ENCODE measurements at regions not wholly inside any gene's neighbourhood (a gene's known extent, or its start where the extent isn't known, plus 50 kb on each side); places are given as distances from the start of the nearest gene placed in this dataset.

- Histone ChIP-seq H4K20me1 (ENCODE audit: insufficient read depth) (no peaks in the 10 kb centered on the region), H3K9me3 (ENCODE audit: insufficient read depth, low read depth) (no peaks in the 10 kb centered on the region), H3K4me1 (replicated peaks; ENCODE audit: insufficient read depth) (no peaks in the 10 kb centered on the region), H2AFZ (no peak overlapping the region), H3K79me2 (ENCODE audit: low read depth) (no peaks in the 10 kb centered on the region), H3K4me2 (no peak overlapping the region), H3K27ac (no peak overlapping the region), H3K4me3 (no peak overlapping the region), H3F3A (ENCODE audit: insufficient read depth, low read depth) (no peaks in the 10 kb centered on the region), H3K27me3 (ENCODE audit: insufficient read depth, low read depth) (no peaks in the 10 kb centered on the region), H3K9me2 (ENCODE audit: insufficient read depth) (no peaks in the 10 kb centered on the region), H3K36me3 (ENCODE audit: low read depth) (no peaks in the 10 kb centered on the region)
- ChIA-PET POLR2A (ENCODE audit: unreplicated experiment) (interaction anchor here (0.7 kb wide), 1 partner anchor 171 kb away, joined by 5 read pairs; no protein-coding TSS in a partner anchor), CTCF (no interaction called here)
- intact Hi-C loops (cut with micrococcal nuclease; ENCODE audit: unreplicated experiment), result no loop called here
- no TSS peak for BruUV-seq (replicated peaks)
- DNase-seq, result no peak
- TF ChIP-seq EZH2 (IDR thresholded peaks at IDR 0.05; ENCODE audit: low read depth), result no peak
- TF ChIP-seq CTCF (conservative IDR thresholded peaks at IDR 0.05), result no peak
Measured at GRCh38 chr7:34332006-34332405, 326.0 kb upstream of the NPSR1 start.

- Histone ChIP-seq H3K27me3 (ENCODE audit: insufficient read depth, low read depth) (no peaks in the 10 kb centered on the region), H3K79me2 (ENCODE audit: low read depth) (no peaks in the 10 kb centered on the region), H3K4me3 (no peak overlapping the region), H3F3A (ENCODE audit: insufficient read depth, low read depth) (no peaks in the 10 kb centered on the region), H3K4me2 (no peak overlapping the region), H3K9me3 (ENCODE audit: insufficient read depth, low read depth) (no peaks in the 10 kb centered on the region), H4K20me1 (ENCODE audit: insufficient read depth) (no peaks in the 10 kb centered on the region), H3K9me2 (ENCODE audit: insufficient read depth) (no peaks in the 10 kb centered on the region), H3K27ac (no peak overlapping the region), H3K36me3 (ENCODE audit: low read depth) (no peaks in the 10 kb centered on the region), H2AFZ (no peak overlapping the region), H3K4me1 (replicated peaks; ENCODE audit: insufficient read depth) (no peaks in the 10 kb centered on the region)
- ChIA-PET POLR2A (ENCODE audit: unreplicated experiment) (no interaction called here), CTCF (no interaction called here)
- BruUV-seq (replicated peaks), result no TSS peak
- DNase-seq, result no peak
- intact Hi-C loops (cut with micrococcal nuclease; ENCODE audit: unreplicated experiment), result no loop called here
- TF ChIP-seq EZH2 (IDR thresholded peaks at IDR 0.05; ENCODE audit: low read depth) (no peak), CTCF (conservative IDR thresholded peaks at IDR 0.05) (no peak)
Measured at GRCh38 chr7:34333184-34333583, 324.8 kb upstream of the NPSR1 start.

- no peak overlapping the region for H3K4me2 ChIP-seq
- intact Hi-C loops (cut with micrococcal nuclease; ENCODE audit: unreplicated experiment), result no loop called here
- H3F3A ChIP-seq (ENCODE audit: insufficient read depth, low read depth), result no peaks in the 10 kb centered on the region
- ChIA-PET POLR2A (ENCODE audit: unreplicated experiment) (no interaction called here), CTCF (no interaction called here)
- no peaks in the 10 kb centered on the region for H3K4me1 ChIP-seq (replicated peaks; ENCODE audit: insufficient read depth)
- TF ChIP-seq CTCF (conservative IDR thresholded peaks at IDR 0.05) (no peak), EZH2 (IDR thresholded peaks at IDR 0.05; ENCODE audit: low read depth) (no peak)
- H2AFZ ChIP-seq, result no peak overlapping the region
- no peak overlapping the region for H3K27ac ChIP-seq
- H4K20me1 ChIP-seq (ENCODE audit: insufficient read depth), result no peaks in the 10 kb centered on the region
- BruUV-seq (replicated peaks), result no TSS peak
- no peaks in the 10 kb centered on the region for H3K79me2 ChIP-seq (ENCODE audit: low read depth)
- H3K9me2 ChIP-seq (ENCODE audit: insufficient read depth), result no peaks in the 10 kb centered on the region
- no peak overlapping the region for H3K4me3 ChIP-seq
- H3K27me3 ChIP-seq (ENCODE audit: insufficient read depth, low read depth), result no peaks in the 10 kb centered on the region
- no peaks in the 10 kb centered on the region for H3K36me3 ChIP-seq (ENCODE audit: low read depth)
- no peak for DNase-seq
- no peaks in the 10 kb centered on the region for H3K9me3 ChIP-seq (ENCODE audit: insufficient read depth, low read depth)
Measured at GRCh38 chr7:34333925-34334324, 324.1 kb upstream of the NPSR1 start.

Data from PC-9 (cell line).